Esophagus muscularis mucosa (tissue), 4 donors: ENCODE measurements at regions not wholly inside any gene's neighbourhood (a gene's known extent, or its start where the extent isn't known, plus 50 kb on each side); places are given as distances from the start of the nearest gene placed in this dataset.
A peak's percentile ranks its signal among the peaks of the same experiment; 100 is the strongest.

ENCODE experiments used
- DNase-seq: peaks from one replicate; pipeline ENCODE4 v3.0.0-alpha.2; 2017; ENCODE audit errors: extremely low spot score
- H3K27ac ChIP-seq, 4 donors: fragments of 200-600 bp; sonication (generic); replicated peaks in 1 of 4; 1 replicate in 3 of 4; 2 replicates in 1 of 4; pipeline ENCODE4 v1.5.1; 2016 to 2019; ENCODE audit warnings: mild to moderate bottlenecking in 1 of 4
- H3K27me3 ChIP-seq, 4 donors: fragments of 200-600 bp; sonication (generic); one replicate each; pipeline versions ENCODE4 v1.5.1 to v1.6.0; 2016 to 2019
- H3K36me3 ChIP-seq, 4 donors: fragments of 200-600 bp; sonication (generic); one replicate each; pipeline ENCODE4 v1.5.1; 2016 to 2019
- H3K4me1 ChIP-seq, 4 donors: fragments of 200-600 bp; sonication (generic); one replicate each; pipeline ENCODE4 v1.5.1; 2016 to 2019
- H3K4me3 ChIP-seq, 4 donors: fragments of 200-600 bp; sonication (generic); 1 replicate in 2 of 4; 2 replicates in 2 of 4; pipeline ENCODE4 v1.5.1; 2016 to 2019; ENCODE audit warnings: mild to moderate bottlenecking in 4 of 4, moderate library complexity in 1 of 4
- H3K9me3 ChIP-seq, 4 donors: fragments of 200-600 bp; sonication (generic); 1 replicate in 3 of 4; 2 replicates in 1 of 4; pipeline ENCODE4 v1.5.1; 2016 to 2019
- CTCF ChIP-seq, 3 experiments: fragments of 200-600 bp in 2 of 3; fragments of 450-650 bp in 1 of 3; sonication (generic) in 2 of 3; IDR thresholded peaks; one replicate each; pipeline ENCODE4 v1.5.1; 2017 to 2019; ENCODE audit warnings: antibody characterized with exemption in 3 of 3, mild to moderate bottlenecking in 2 of 3, moderate library complexity in 1 of 3
- EP300 ChIP-seq: sonication (generic); formaldehyde crosslinking; IDR thresholded peaks from one replicate; pipeline ENCODE4 v1.6.1; 2017; ENCODE audit warnings: antibody characterized with exemption
- POLR2A ChIP-seq: fragments of 450-650 bp; IDR thresholded peaks from one replicate; pipeline ENCODE4 v1.6.1; 2017; ENCODE audit warnings: antibody characterized with exemption, moderate library complexity, mild to moderate bottlenecking, low read depth
- POLR2AphosphoS5 ChIP-seq, 2 donors: sonication (generic); formaldehyde crosslinking; IDR thresholded peaks; one replicate each; pipeline ENCODE4 v1.6.1; 2017; ENCODE audit warnings: antibody characterized with exemption in 2 of 2
- WGBS: methylation state at CpG from one replicate; pipeline ENCODE4 v1.1.5; 2018; 5-methylcytosine and 5-hydroxymethylcytosine counted together
- intact Hi-C: fragments of 100-400 bp; cut with DNase I; formaldehyde crosslinking; loops from one replicate; pipeline ENCODE4 v1.15.1; 2023

DNA sequence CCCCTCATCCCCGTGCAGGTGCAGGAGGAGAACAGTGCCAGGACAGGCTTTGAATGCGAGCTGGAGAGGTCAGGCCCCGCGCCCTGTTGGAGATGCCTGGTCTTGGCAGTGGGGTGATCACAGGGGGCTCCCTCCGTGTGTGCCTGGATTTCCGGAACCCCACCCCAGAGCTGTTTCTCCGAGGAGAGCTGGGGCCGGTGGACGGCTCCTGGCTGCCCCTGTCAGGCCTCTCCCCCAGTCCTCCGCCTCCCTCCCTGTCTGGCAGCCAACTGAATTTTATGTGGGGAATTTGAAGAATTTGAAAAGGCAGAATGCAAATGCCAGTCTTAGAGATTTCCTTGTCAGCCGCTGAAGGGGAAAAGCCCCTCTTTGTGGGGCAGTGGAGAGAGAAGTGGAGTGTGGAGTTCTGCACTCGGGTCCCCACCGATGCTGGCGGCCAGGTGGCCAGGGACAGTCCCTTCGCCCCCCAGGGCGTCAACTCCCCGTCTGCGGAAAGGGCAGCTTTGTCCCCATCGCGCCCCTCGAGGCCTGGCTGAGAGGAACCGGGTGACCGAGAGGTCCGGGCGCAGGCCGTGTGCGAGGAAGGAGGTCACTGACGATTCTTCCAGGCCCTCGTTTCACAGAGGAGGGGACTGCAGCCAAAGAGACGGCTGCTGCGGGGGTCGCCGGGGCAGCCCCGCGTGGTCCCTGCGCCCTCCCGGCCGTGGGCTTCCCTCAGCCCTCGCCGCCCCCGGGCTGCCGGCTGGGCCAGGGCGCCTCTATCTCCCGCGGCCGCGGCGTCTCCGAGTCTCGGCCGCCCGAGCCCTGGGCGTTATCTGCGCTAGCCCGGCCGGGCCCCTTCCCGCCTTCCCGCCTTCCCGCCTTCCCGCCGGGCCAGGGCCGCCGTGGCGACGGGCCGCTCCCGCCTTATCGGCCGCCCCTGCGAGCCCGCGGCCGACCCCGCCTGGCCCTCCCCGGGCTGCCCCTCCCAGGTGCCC, 56.0 kb upstream of the LCTL start:
- Histone ChIP-seq H3K36me3 (no peaks in the 10 kb centered on the region), H3K4me1 (peaks cover 43 to 48% (median 45%) of the 10 kb centered on the region in 4 donors), H3K9me3 (no peaks in the 10 kb centered on the region), H3K27me3 (peaks cover 0 to 17% (median 2%) of the 10 kb centered on the region in 4 donors), H3K4me3 (peak overlapping the region; percentile 40 to 49 (median 41)), H3K27ac (no peak overlapping the region)
- intact Hi-C loops: no loop called here
- no peak for DNase-seq
- no peak for TF ChIP-seq CTCF (IDR thresholded peaks at IDR 0.05)
- TF ChIP-seq EP300: no peak
- TF ChIP-seq POLR2AphosphoS5 (IDR thresholded peaks at IDR 0.05): no peak
- TF ChIP-seq POLR2A: no peak
- WGBS: 70% methylated on average over 22 of the region's 75 CpGs

- peaks cover 35 to 39% (median 38%) of the 10 kb centered on the region in 4 donors for H3K4me1 ChIP-seq
- intact Hi-C loops: no loop called here
- WGBS: 68% methylated on average over 5 of the region's 5 CpGs
- no peak for DNase-seq
- H3K4me3 ChIP-seq: peak overlapping the region; percentile 40 to 49 (median 41)
- H3K36me3 ChIP-seq: no peaks in the 10 kb centered on the region
- no peaks in the 10 kb centered on the region for H3K9me3 ChIP-seq
- H3K27ac ChIP-seq: no peak overlapping the region
- TF ChIP-seq POLR2AphosphoS5 (IDR thresholded peaks at IDR 0.05): no peak
- H3K27me3 ChIP-seq: peaks cover 0 to 17% (median 2%) of the 10 kb centered on the region in 4 donors
These were observed 56.8 kb upstream of the LCTL start for GRCh38 chr15:66622591-66623022.

- H3K27ac ChIP-seq: no peak overlapping the region
- no peak overlapping the region for H3K4me3 ChIP-seq
- H3K36me3 ChIP-seq: no peaks in the 10 kb centered on the region
- intact Hi-C loops: no loop called here
- no peak for TF ChIP-seq CTCF (IDR thresholded peaks at IDR 0.05)
- H3K4me1 ChIP-seq: peaks cover 22 to 26% (median 25%) of the 10 kb centered on the region in 4 donors
- DNase-seq: no peak
- WGBS: 60% methylated on average over 6 of the region's 6 CpGs
- H3K27me3 ChIP-seq: peaks cover 0 to 17% (median 2%) of the 10 kb centered on the region in 4 donors
- no peaks in the 10 kb centered on the region for H3K9me3 ChIP-seq
These were observed 58.1 kb upstream of the LCTL start for GRCh38 chr15:66623801-66624453.

- WGBS: 75% methylated on average over 1 of the region's 1 CpG
- Histone ChIP-seq H3K4me3 (no peak overlapping the region), H3K27ac (no peak overlapping the region), H3K4me1 (peaks cover 15 to 20% (median 18%) of the 10 kb centered on the region in 4 donors), H3K36me3 (no peaks in the 10 kb centered on the region), H3K9me3 (no peaks in the 10 kb centered on the region), H3K27me3 (peaks cover 0 to 17% (median 2%) of the 10 kb centered on the region in 4 donors)
- DNase-seq: no peak
- intact Hi-C loops: no loop called here
- no peak for TF ChIP-seq EP300
- no peak for TF ChIP-seq POLR2AphosphoS5 (IDR thresholded peaks at IDR 0.05)
- TF ChIP-seq CTCF (IDR thresholded peaks at IDR 0.05): no peak
- no peak for TF ChIP-seq POLR2A
These were observed 59.7 kb upstream of the LCTL start for GRCh38 chr15:66625531-66625930.

DNA sequence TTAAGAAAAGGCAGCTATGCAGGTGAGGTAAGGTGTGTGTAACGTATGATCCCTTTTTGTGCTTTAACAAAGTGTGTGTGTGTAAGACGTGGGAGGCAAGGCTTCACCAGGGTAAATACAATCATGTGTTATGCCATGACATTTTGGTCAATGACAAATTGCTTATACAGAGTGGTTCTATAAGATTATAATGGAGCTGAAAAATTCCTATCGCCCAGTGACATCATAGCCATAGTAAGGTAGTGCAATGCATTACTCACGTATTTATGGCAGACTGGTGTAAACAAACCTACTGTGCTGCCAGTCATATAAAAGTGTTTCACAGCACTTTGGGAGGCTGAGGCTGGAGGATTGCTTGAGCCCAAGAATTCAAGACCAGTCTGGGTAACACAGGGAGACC, 60.2 kb upstream of the LCTL start:
- 86% methylated on average over 4 of the region's 4 CpGs for WGBS
- intact Hi-C loops: no loop called here

More for the DNA sequence above, 60.2 kb upstream of the LCTL start:
- H3K9me3 ChIP-seq: no peaks in the 10 kb centered on the region
- no peak for DNase-seq
- no peaks in the 10 kb centered on the region for H3K36me3 ChIP-seq
- no peak overlapping the region for H3K4me3 ChIP-seq
- TF ChIP-seq CTCF (IDR thresholded peaks at IDR 0.05) (no peak), POLR2AphosphoS5 (IDR thresholded peaks at IDR 0.05) (no peak), POLR2A (no peak), EP300 (no peak)
- H3K27me3 ChIP-seq: peaks cover 0 to 14% (median 2%) of the 10 kb centered on the region in 4 donors
- H3K27ac ChIP-seq: no peak overlapping the region
- peaks cover 15 to 18% (median 17%) of the 10 kb centered on the region in 4 donors for H3K4me1 ChIP-seq
